ENCODE measurements at regions not wholly inside any gene's neighbourhood (a gene's known extent, or its start where the extent isn't known, plus 50 kb on each side); places are given as distances from the start of the nearest gene placed in this dataset.
"Not testable (repeated sequence)": the region's sequence is repeated elsewhere in the genome, so short reads cannot be mapped to it uniquely, and the experiment has no call there.

GRCh38 chr7:47089461-47089860 is 492.4 kb downstream of the TNS3 start:
- DNase-seq (ENCODE audit: low read depth), result no peak

- DNase-seq (ENCODE audit: low read depth), result no peak
Observed at GRCh38 chr7:47089068-47089417, 492.9 kb downstream of the TNS3 start.

GRCh38 chr7:47088329-47089067 is 493.4 kb downstream of the TNS3 start:
- DNase-seq (ENCODE audit: low read depth), result no peak

GRCh38 chr7:47087866-47088265 is 494.0 kb downstream of the TNS3 start:
- DNase-seq (ENCODE audit: low read depth), result no peak

GRCh38 chr7:47085491-47086275 is 496.2 kb downstream of the TNS3 start:
- no peak for DNase-seq (ENCODE audit: low read depth)

GRCh38 chr7:47083476-47084250 is 498.2 kb downstream of the TNS3 start:
- no peak for DNase-seq (ENCODE audit: low read depth)

- DNase-seq (ENCODE audit: low read depth), result no peak
Observed at GRCh38 chr7:47080816-47081215, 501.1 kb downstream of the TNS3 start.

GRCh38 chr7:47078241-47078640 is 503.7 kb downstream of the TNS3 start:
- no peak for DNase-seq (ENCODE audit: low read depth)

GRCh38 chr7:47074702-47075153 is 507.2 kb downstream of the TNS3 start:
- DNase-seq (ENCODE audit: low read depth), result no peak

GRCh38 chr7:47073284-47073683 is 508.6 kb downstream of the TNS3 start:
- no peak for DNase-seq (ENCODE audit: low read depth)

GRCh38 chr7:47071866-47072265 is 510.0 kb downstream of the TNS3 start:
- no peak for DNase-seq (ENCODE audit: low read depth)

- DNase-seq (ENCODE audit: low read depth), result no peak
Observed at GRCh38 chr7:47069385-47070076, 512.4 kb downstream of the TNS3 start.

GRCh38 chr7:47066976-47067614 is 514.8 kb downstream of the TNS3 start:
- DNase-seq (ENCODE audit: low read depth), result no peak

- DNase-seq (ENCODE audit: low read depth), result no peak
Observed at GRCh38 chr7:47056731-47057130, 525.2 kb downstream of the TNS3 start.

- DNase-seq (ENCODE audit: low read depth), result not testable (repeated sequence)
Observed at GRCh38 chr7:47052541-47053208, 529.2 kb downstream of the TNS3 start.

GRCh38 chr7:47049234-47049774 is 532.6 kb downstream of the TNS3 start:
- no peak for DNase-seq (ENCODE audit: low read depth)

- DNase-seq (ENCODE audit: low read depth), result no peak
Observed at GRCh38 chr7:47047384-47047783, 534.5 kb downstream of the TNS3 start.

GRCh38 chr7:47046949-47047348 is 535.0 kb downstream of the TNS3 start:
- DNase-seq (ENCODE audit: low read depth), result no peak

- DNase-seq (ENCODE audit: low read depth), result no peak
Observed at GRCh38 chr7:47045207-47046051, 536.5 kb downstream of the TNS3 start.

- DNase-seq (ENCODE audit: low read depth), result no peak
Observed at GRCh38 chr7:47044625-47045024, 537.3 kb downstream of the TNS3 start.

All from forelimb muscle (tissue), 1 donor.